ENCODE measurements at regions not wholly inside any gene's neighbourhood (a gene's known extent, or its start where the extent isn't known, plus 50 kb on each side); places are given as distances from the start of the nearest gene placed in this dataset.

- Histone ChIP-seq H2AFZ (ENCODE audit: low read length) (peak overlapping the region; percentile 50; the same call in 1 of the 2 replicates), H3K4me3 (ENCODE audit: low read length, poor library complexity, severe bottlenecking) (no peak overlapping the region), H3K27me3 (ENCODE audit: insufficient read depth, low read length, poor library complexity, severe bottlenecking) (no peaks in the 10 kb centered on the region), H3K36me3 (ENCODE audit: insufficient read depth, low read length) (no peaks in the 10 kb centered on the region), H3K9me3 (ENCODE audit: insufficient read depth, low read depth, low read length) (no peaks in the 10 kb centered on the region), H3K9me2 (replicated peaks; ENCODE audit: low read depth, low read length) (no peaks in the 10 kb centered on the region), H3K79me2 (ENCODE audit: insufficient read depth, low read length) (no peaks in the 10 kb centered on the region), H4K20me1 (ENCODE audit: insufficient read depth, low read length, poor library complexity, severe bottlenecking) (no peaks in the 10 kb centered on the region), H3F3A (ENCODE audit: low read depth) (no peaks in the 10 kb centered on the region), H3K4me1 (ENCODE audit: insufficient read depth, low read length, poor library complexity, severe bottlenecking) (no peaks in the 10 kb centered on the region), H3K9ac (ENCODE audit: low read depth, low read length, poor library complexity, severe bottlenecking) (no peak overlapping the region), H3K4me2 (ENCODE audit: low read depth, low read length, poor library complexity, severe bottlenecking) (no peak overlapping the region)
- TF ChIP-seq CTCF (conservative IDR thresholded peaks at IDR 0.05; ENCODE audit: low read length) (peak; percentile 58), EZH2phosphoT487 (IDR thresholded peaks at IDR 0.05; ENCODE audit: borderline replicate concordance) (no peak)
Measured at GRCh38 chr15:81809543-81809942, 236.3 kb downstream of the MEX3B start.

GRCh38 chr15:81807806-81808205 is 238.0 kb downstream of the MEX3B start:
- no peak overlapping the region for H3K4me3 ChIP-seq (ENCODE audit: low read length, poor library complexity, severe bottlenecking)
- H3K27me3 ChIP-seq (ENCODE audit: insufficient read depth, low read length, poor library complexity, severe bottlenecking): no peaks in the 10 kb centered on the region
- no peaks in the 10 kb centered on the region for H3F3A ChIP-seq (ENCODE audit: low read depth)
- no peak for TF ChIP-seq EZH2phosphoT487 (IDR thresholded peaks at IDR 0.05; ENCODE audit: borderline replicate concordance)
- TF ChIP-seq CTCF (conservative IDR thresholded peaks at IDR 0.05; ENCODE audit: low read length): no peak
- H3K9me3 ChIP-seq (ENCODE audit: insufficient read depth, low read depth, low read length): no peaks in the 10 kb centered on the region
- no peak overlapping the region for H3K4me2 ChIP-seq (ENCODE audit: low read depth, low read length, poor library complexity, severe bottlenecking)
- H3K9me2 ChIP-seq (replicated peaks; ENCODE audit: low read depth, low read length): no peaks in the 10 kb centered on the region
- no peaks in the 10 kb centered on the region for H4K20me1 ChIP-seq (ENCODE audit: insufficient read depth, low read length, poor library complexity, severe bottlenecking)
- no peaks in the 10 kb centered on the region for H3K36me3 ChIP-seq (ENCODE audit: insufficient read depth, low read length)
- H2AFZ ChIP-seq (ENCODE audit: low read length): no peak overlapping the region
- no peak overlapping the region for H3K9ac ChIP-seq (ENCODE audit: low read depth, low read length, poor library complexity, severe bottlenecking)
- no peaks in the 10 kb centered on the region for H3K4me1 ChIP-seq (ENCODE audit: insufficient read depth, low read length, poor library complexity, severe bottlenecking)
- H3K79me2 ChIP-seq (ENCODE audit: insufficient read depth, low read length): no peaks in the 10 kb centered on the region

- TF ChIP-seq EZH2phosphoT487 (IDR thresholded peaks at IDR 0.05; ENCODE audit: borderline replicate concordance) (no peak), CTCF (conservative IDR thresholded peaks at IDR 0.05; ENCODE audit: low read length) (no peak)
- H3K9me3 ChIP-seq (ENCODE audit: insufficient read depth, low read depth, low read length): no peaks in the 10 kb centered on the region
- H3K27me3 ChIP-seq (ENCODE audit: insufficient read depth, low read length, poor library complexity, severe bottlenecking): no peaks in the 10 kb centered on the region
- H3K9me2 ChIP-seq (replicated peaks; ENCODE audit: low read depth, low read length): no peaks in the 10 kb centered on the region
- no peak overlapping the region for H3K9ac ChIP-seq (ENCODE audit: low read depth, low read length, poor library complexity, severe bottlenecking)
- H4K20me1 ChIP-seq (ENCODE audit: insufficient read depth, low read length, poor library complexity, severe bottlenecking): no peaks in the 10 kb centered on the region
- H2AFZ ChIP-seq (ENCODE audit: low read length): no peak overlapping the region
- H3K4me1 ChIP-seq (ENCODE audit: insufficient read depth, low read length, poor library complexity, severe bottlenecking): no peaks in the 10 kb centered on the region
- no peak overlapping the region for H3K4me3 ChIP-seq (ENCODE audit: low read length, poor library complexity, severe bottlenecking)
- H3K79me2 ChIP-seq (ENCODE audit: insufficient read depth, low read length): no peaks in the 10 kb centered on the region
- no peaks in the 10 kb centered on the region for H3F3A ChIP-seq (ENCODE audit: low read depth)
- H3K4me2 ChIP-seq (ENCODE audit: low read depth, low read length, poor library complexity, severe bottlenecking): no peak overlapping the region
- H3K36me3 ChIP-seq (ENCODE audit: insufficient read depth, low read length): no peaks in the 10 kb centered on the region
Measured at GRCh38 chr15:81807186-81807585, 238.6 kb downstream of the MEX3B start.

Data from Loucy (cell line).